ENCODE measurements at regions not wholly inside any gene's neighbourhood (a gene's known extent, or its start where the extent isn't known, plus 50 kb on each side); places are given as distances from the start of the nearest gene placed in this dataset.

- DNase-seq (ENCODE audit: low read depth) = no peak
These were observed 257.2 kb downstream of the PDHA2 start for GRCh38 chr4:96097040-96097607.

GRCh38 chr4:96097693-96098092 is 257.8 kb downstream of the PDHA2 start:
- no peak for DNase-seq (ENCODE audit: low read depth)

- DNase-seq (ENCODE audit: low read depth) = no peak
These were observed 259.1 kb downstream of the PDHA2 start for GRCh38 chr4:96099031-96099430.

- DNase-seq (ENCODE audit: low read depth) = no peak
These were observed 262.7 kb downstream of the PDHA2 start for GRCh38 chr4:96102541-96103026.

- no peak for DNase-seq (ENCODE audit: low read depth)
These were observed 263.2 kb downstream of the PDHA2 start for GRCh38 chr4:96103086-96103485.

- DNase-seq (ENCODE audit: low read depth) = no peak
These were observed 268.3 kb downstream of the PDHA2 start for GRCh38 chr4:96108146-96108545.

GRCh38 chr4:96112631-96113030 is 272.7 kb downstream of the PDHA2 start:
- DNase-seq (ENCODE audit: low read depth) = no peak

- no peak for DNase-seq (ENCODE audit: low read depth)
These were observed 280.3 kb downstream of the PDHA2 start for GRCh38 chr4:96120206-96120605.

GRCh38 chr4:96126227-96126626 is 286.3 kb downstream of the PDHA2 start:
- no peak for DNase-seq (ENCODE audit: low read depth)

GRCh38 chr4:96131186-96131585 is 291.3 kb downstream of the PDHA2 start:
- no peak for DNase-seq (ENCODE audit: low read depth)

- DNase-seq (ENCODE audit: low read depth) = no peak
These were observed 294.9 kb downstream of the PDHA2 start for GRCh38 chr4:96134806-96135205.

- no peak for DNase-seq (ENCODE audit: low read depth)
These were observed 296.2 kb downstream of the PDHA2 start for GRCh38 chr4:96136056-96136455.

- no peak for DNase-seq (ENCODE audit: low read depth)
These were observed 299.5 kb downstream of the PDHA2 start for GRCh38 chr4:96139251-96139929.

GRCh38 chr4:96145601-96146000 is 305.7 kb downstream of the PDHA2 start:
- DNase-seq (ENCODE audit: low read depth) = no peak

- DNase-seq (ENCODE audit: low read depth) = no peak
These were observed 306.8 kb downstream of the PDHA2 start for GRCh38 chr4:96146686-96147085.

- no peak for DNase-seq (ENCODE audit: low read depth)
These were observed 310.0 kb downstream of the PDHA2 start for GRCh38 chr4:96149894-96150293.

- DNase-seq (ENCODE audit: low read depth) = no peak
These were observed 310.6 kb downstream of the PDHA2 start for GRCh38 chr4:96150466-96150865.

GRCh38 chr4:96152824-96153223 is 312.9 kb downstream of the PDHA2 start:
- no peak for DNase-seq (ENCODE audit: low read depth)

- no peak for DNase-seq (ENCODE audit: low read depth)
These were observed 314.8 kb downstream of the PDHA2 start for GRCh38 chr4:96154676-96155075.

- no peak for DNase-seq (ENCODE audit: low read depth)
These were observed 322.7 kb downstream of the PDHA2 start for GRCh38 chr4:96162636-96163035.

GRCh38 chr4:96164814-96165351 is 325.0 kb downstream of the PDHA2 start:
- no peak for DNase-seq (ENCODE audit: low read depth)

GRCh38 chr4:96166806-96167205 is 326.9 kb downstream of the PDHA2 start:
- DNase-seq (ENCODE audit: low read depth) = no peak

GRCh38 chr4:96170198-96170597 is 330.3 kb downstream of the PDHA2 start:
- no peak for DNase-seq (ENCODE audit: low read depth)

Measured in forelimb muscle (tissue), 1 donor.